DMS79 treated with DMSO at 0.1 percent for 48 hours (cell line): ENCODE measurements at regions not wholly inside any gene's neighbourhood (a gene's known extent, or its start where the extent isn't known, plus 50 kb on each side); places are given as distances from the start of the nearest gene placed in this dataset.

Experiments
- DNase-seq: peaks from one replicate; lab custom pipeline; 2025; lab: John Stamatoyannopoulos, UW

GRCh38 chr17:72578817-72579470, 458.1 kb downstream of the SOX9 start:
- no peak for DNase-seq

GRCh38 chr17:72579990-72580320, 459.1 kb downstream of the SOX9 start:
- no peak for DNase-seq

GRCh38 chr17:72580321-72581127, 459.7 kb downstream of the SOX9 start:
- peak; percentile 73 for DNase-seq

- no peak for DNase-seq
Measured at GRCh38 chr17:72587156-72587555, 466.3 kb downstream of the SOX9 start.

GRCh38 chr17:72587773-72588511, 467.1 kb downstream of the SOX9 start:
- peak; percentile 44 for DNase-seq

GRCh38 chr17:72588561-72588960, 467.7 kb downstream of the SOX9 start:
- peak; percentile 33 for DNase-seq

- DNase-seq: peak; percentile 55
Measured at GRCh38 chr17:72588961-72589360, 468.1 kb downstream of the SOX9 start.

- DNase-seq: no peak
Measured at GRCh38 chr17:72590382-72590781, 469.6 kb downstream of the SOX9 start.

- no peak for DNase-seq
Measured at GRCh38 chr17:72590882-72591281, 470.1 kb downstream of the SOX9 start.

- DNase-seq: no peak
Measured at GRCh38 chr17:72591289-72592241, 470.7 kb downstream of the SOX9 start.

- DNase-seq: peak; percentile 55
Measured at GRCh38 chr17:72592242-72592966, 471.6 kb downstream of the SOX9 start.

GRCh38 chr17:72592967-72593325, 472.1 kb downstream of the SOX9 start:
- no peak for DNase-seq

- no peak for DNase-seq
Measured at GRCh38 chr17:72594248-72594647, 473.4 kb downstream of the SOX9 start.
